Germinal center (tissue), 1 donor: ENCODE measurements at regions not wholly inside any gene's neighbourhood (a gene's known extent, or its start where the extent isn't known, plus 50 kb on each side); places are given as distances from the start of the nearest gene placed in this dataset.
"Not testable (repeated sequence)": the region's sequence is repeated elsewhere in the genome, so short reads cannot be mapped to it uniquely, and the experiment has no call there.

ENCODE experiments used
- DNase-seq: peaks from one replicate; pipeline ENCODE4 v3.0.0; 2012; ENCODE audit warnings: mixed read lengths, low spot score

GRCh38 chr1:230591678-230592077, 50.6 kb upstream of the COG2 start:
- no peak for DNase-seq

- DNase-seq = no peak
Measured at GRCh38 chr1:230589951-230590350, 52.3 kb upstream of the COG2 start.

GRCh38 chr1:230588323-230588746, 53.9 kb upstream of the COG2 start:
- no peak for DNase-seq

GRCh38 chr1:230587061-230587460, 55.2 kb upstream of the COG2 start:
- no peak for DNase-seq

- no peak for DNase-seq
Measured at GRCh38 chr1:230584660-230585059, 57.6 kb upstream of the COG2 start.

- DNase-seq = no peak
Measured at GRCh38 chr1:230581446-230582079, 60.7 kb upstream of the COG2 start.

- no peak for DNase-seq
Measured at GRCh38 chr1:230578616-230579015, 63.7 kb upstream of the COG2 start.

- DNase-seq = no peak
Measured at GRCh38 chr1:230577537-230577936, 64.7 kb upstream of the COG2 start.

- no peak for DNase-seq
Measured at GRCh38 chr1:230575886-230576500, 66.3 kb upstream of the COG2 start.

- DNase-seq = no peak
Measured at GRCh38 chr1:230574502-230574901, 67.8 kb upstream of the COG2 start.

GRCh38 chr1:230573658-230574057, 68.6 kb upstream of the COG2 start:
- peak; percentile 51 for DNase-seq

GRCh38 chr1:230572121-230573105, 69.9 kb upstream of the COG2 start:
- DNase-seq = no peak

GRCh38 chr1:230570724-230571360, 71.4 kb upstream of the COG2 start:
- DNase-seq = no peak

GRCh38 chr1:230569201-230569600, 73.1 kb upstream of the COG2 start:
- DNase-seq = no peak

GRCh38 chr1:230568676-230569075, 73.6 kb upstream of the COG2 start:
- no peak for DNase-seq

- no peak for DNase-seq
Measured at GRCh38 chr1:230568008-230568407, 74.3 kb upstream of the COG2 start.

- no peak for DNase-seq
Measured at GRCh38 chr1:230567221-230567575, 75.1 kb upstream of the COG2 start.

- DNase-seq = not testable (repeated sequence)
Measured at GRCh38 chr1:230566532-230567220, 75.6 kb upstream of the COG2 start.

GRCh38 chr1:230565141-230565540, 77.1 kb upstream of the COG2 start:
- DNase-seq = no peak

GRCh38 chr1:230563591-230563990, 78.7 kb upstream of the COG2 start:
- no peak for DNase-seq

GRCh38 chr1:230561570-230561969, 80.7 kb upstream of the COG2 start:
- DNase-seq = no peak

- no peak for DNase-seq
Measured at GRCh38 chr1:230558324-230558723, 84.0 kb upstream of the COG2 start.
